ENCODE measurements at regions not wholly inside any gene's neighbourhood (a gene's known extent, or its start where the extent isn't known, plus 50 kb on each side); places are given as distances from the start of the nearest gene placed in this dataset.

GRCh38 chr12:17456486-17456885 is 633.5 kb downstream of the RERGL start:
- TF ChIP-seq CTCF (conservative IDR thresholded peaks at IDR 0.05), result no peak
- no peaks in the 10 kb centered on the region for H3K9me3 Mint-ChIP-seq
- H3K4me1 Mint-ChIP-seq, result no peaks in the 10 kb centered on the region
- H3K27ac Mint-ChIP-seq (ENCODE audit: unreplicated experiment), result peak overlapping the region; percentile 38
- H3K4me3 Mint-ChIP-seq, result no peak overlapping the region
- H3K36me3 Mint-ChIP-seq (ENCODE audit: low read depth), result no peaks in the 10 kb centered on the region
- DNase-seq (ENCODE audit: low read depth, low spot score), result no peak
- H3K27me3 Mint-ChIP-seq (ENCODE audit: low read depth), result no peaks in the 10 kb centered on the region

GRCh38 chr12:17438141-17438540 is 651.9 kb downstream of the RERGL start:
- DNase-seq (ENCODE audit: low read depth, low spot score), result no peak
- H3K27ac Mint-ChIP-seq (ENCODE audit: unreplicated experiment), result no peak overlapping the region
- peaks cover 11% of the 10 kb centered on the region for H3K9me3 Mint-ChIP-seq
- H3K4me3 Mint-ChIP-seq, result no peak overlapping the region
- no peaks in the 10 kb centered on the region for H3K27me3 Mint-ChIP-seq (ENCODE audit: low read depth)
- H3K4me1 Mint-ChIP-seq, result no peaks in the 10 kb centered on the region
- no peak for TF ChIP-seq CTCF (conservative IDR thresholded peaks at IDR 0.05)
- peaks cover 3% of the 10 kb centered on the region for H3K36me3 Mint-ChIP-seq (ENCODE audit: low read depth)

GRCh38 chr12:17416748-17417147 is 673.2 kb downstream of the RERGL start:
- Mint-ChIP-seq H3K9me3 (peaks cover 12% of the 10 kb centered on the region), H3K36me3 (ENCODE audit: low read depth) (peaks cover 2% of the 10 kb centered on the region), H3K4me1 (no peaks in the 10 kb centered on the region), H3K4me3 (no peak overlapping the region), H3K27me3 (ENCODE audit: low read depth) (no peaks in the 10 kb centered on the region), H3K27ac (ENCODE audit: unreplicated experiment) (no peak overlapping the region)
- DNase-seq (ENCODE audit: low read depth, low spot score), result no peak
- no peak for TF ChIP-seq CTCF (conservative IDR thresholded peaks at IDR 0.05)

GRCh38 chr12:17414596-17414995 is 675.4 kb downstream of the RERGL start:
- H3K4me3 Mint-ChIP-seq, result no peak overlapping the region
- H3K27me3 Mint-ChIP-seq (ENCODE audit: low read depth), result no peaks in the 10 kb centered on the region
- H3K9me3 Mint-ChIP-seq, result peaks cover 15% of the 10 kb centered on the region

GRCh38 chr12:17411662-17412061 is 678.3 kb downstream of the RERGL start:
- H3K4me1 Mint-ChIP-seq, result no peaks in the 10 kb centered on the region

More at GRCh38 chr12:17414596-17414995, 675.4 kb downstream of the RERGL start:
- Mint-ChIP-seq H3K4me1 (no peaks in the 10 kb centered on the region), H3K36me3 (ENCODE audit: low read depth) (peaks cover 2% of the 10 kb centered on the region), H3K27ac (ENCODE audit: unreplicated experiment) (no peak overlapping the region)
- TF ChIP-seq CTCF (conservative IDR thresholded peaks at IDR 0.05), result no peak
- DNase-seq (ENCODE audit: low read depth, low spot score), result no peak

More at GRCh38 chr12:17411662-17412061, 678.3 kb downstream of the RERGL start:
- no peak for TF ChIP-seq CTCF (conservative IDR thresholded peaks at IDR 0.05)
- no peak overlapping the region for H3K4me3 Mint-ChIP-seq
- no peaks in the 10 kb centered on the region for H3K36me3 Mint-ChIP-seq (ENCODE audit: low read depth)
- H3K27me3 Mint-ChIP-seq (ENCODE audit: low read depth), result no peaks in the 10 kb centered on the region
- H3K27ac Mint-ChIP-seq (ENCODE audit: unreplicated experiment), result no peak overlapping the region
- peaks cover 14% of the 10 kb centered on the region for H3K9me3 Mint-ChIP-seq
- no peak for DNase-seq (ENCODE audit: low read depth, low spot score)
